ENCODE measurements at regions not wholly inside any gene's neighbourhood (a gene's known extent, or its start where the extent isn't known, plus 50 kb on each side); places are given as distances from the start of the nearest gene placed in this dataset.

DNA sequence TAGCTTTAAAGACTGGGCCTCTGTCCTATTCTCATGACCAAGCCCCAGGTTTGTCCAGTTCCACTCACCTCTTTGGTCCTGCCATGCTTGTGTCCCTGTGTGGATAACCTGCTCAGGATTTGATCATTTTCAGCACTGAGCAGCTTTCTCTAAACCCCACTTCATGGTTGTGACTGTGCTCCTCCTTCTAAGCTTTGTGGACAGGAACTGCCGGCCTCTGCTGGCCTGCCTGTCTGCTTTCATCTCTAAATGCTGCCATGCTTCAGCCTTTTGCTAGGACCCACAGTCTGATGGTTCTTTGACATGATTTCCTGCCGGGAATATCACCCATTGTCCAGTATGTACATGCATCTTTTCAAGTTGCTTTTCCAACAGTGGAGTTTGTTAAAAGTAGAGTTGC lies 53.9 kb upstream of the STXBP6 start:
- intact Hi-C loops (cut with DNase I; ENCODE audit: low total_unique reads): no loop called here
- TF ChIP-seq, protein P1, sequence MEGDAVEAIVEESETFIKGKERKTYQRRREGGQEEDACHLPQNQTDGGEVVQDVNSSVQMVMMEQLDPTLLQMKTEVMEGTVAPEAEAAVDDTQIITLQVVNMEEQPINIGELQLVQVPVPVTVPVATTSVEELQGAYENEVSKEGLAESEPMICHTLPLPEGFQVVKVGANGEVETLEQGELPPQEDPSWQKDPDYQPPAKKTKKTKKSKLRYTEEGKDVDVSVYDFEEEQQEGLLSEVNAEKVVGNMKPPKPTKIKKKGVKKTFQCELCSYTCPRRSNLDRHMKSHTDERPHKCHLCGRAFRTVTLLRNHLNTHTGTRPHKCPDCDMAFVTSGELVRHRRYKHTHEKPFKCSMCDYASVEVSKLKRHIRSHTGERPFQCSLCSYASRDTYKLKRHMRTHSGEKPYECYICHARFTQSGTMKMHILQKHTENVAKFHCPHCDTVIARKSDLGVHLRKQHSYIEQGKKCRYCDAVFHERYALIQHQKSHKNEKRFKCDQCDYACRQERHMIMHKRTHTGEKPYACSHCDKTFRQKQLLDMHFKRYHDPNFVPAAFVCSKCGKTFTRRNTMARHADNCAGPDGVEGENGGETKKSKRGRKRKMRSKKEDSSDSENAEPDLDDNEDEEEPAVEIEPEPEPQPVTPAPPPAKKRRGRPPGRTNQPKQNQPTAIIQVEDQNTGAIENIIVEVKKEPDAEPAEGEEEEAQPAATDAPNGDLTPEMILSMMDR (IDR thresholded peaks at IDR 0.05): no peak
- no peak for TF ChIP-seq POLR2A (IDR thresholded peaks at IDR 0.05)
- no peak for DNase-seq (ENCODE audit: low spot score in 2 of 2)
- WGBS, 2 donors: 76 to 78% methylated on average over 2 of the region's 2 CpGs
- no peak overlapping the region for H3K4me3 ChIP-seq (ENCODE audit: low read depth, poor library complexity, severe bottlenecking)

DNA sequence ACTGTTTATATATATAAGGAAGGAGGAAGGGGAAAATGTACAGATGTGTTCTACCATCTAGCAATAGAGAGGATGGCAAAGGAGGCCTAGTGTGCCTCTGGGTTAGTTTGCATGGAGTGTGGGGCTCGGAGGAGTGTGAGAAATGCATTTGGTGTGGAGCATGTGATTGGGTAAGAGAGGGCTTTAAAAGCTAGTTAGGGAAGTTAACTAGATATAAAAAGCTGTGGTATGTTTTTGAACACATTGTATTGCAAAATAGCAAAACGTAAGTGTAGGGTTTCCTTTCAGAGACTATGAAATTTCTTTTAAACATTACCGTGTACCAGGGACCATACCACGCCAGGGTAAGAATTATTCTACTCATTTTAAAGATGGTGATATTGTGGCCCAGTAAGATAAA lies 53.3 kb upstream of the STXBP6 start:
- intact Hi-C loops (cut with DNase I; ENCODE audit: low total_unique reads): no loop called here
- TF ChIP-seq, protein P1 (IDR thresholded peaks at IDR 0.05): no peak
- TF ChIP-seq POLR2A (IDR thresholded peaks at IDR 0.05): no peak
- no peak for DNase-seq (ENCODE audit: low spot score in 2 of 2)
- no peak overlapping the region for H3K4me3 ChIP-seq (ENCODE audit: low read depth, poor library complexity, severe bottlenecking)
- 88 to 89% methylated on average over 4 of the region's 4 CpGs for WGBS, 2 donors

DNA sequence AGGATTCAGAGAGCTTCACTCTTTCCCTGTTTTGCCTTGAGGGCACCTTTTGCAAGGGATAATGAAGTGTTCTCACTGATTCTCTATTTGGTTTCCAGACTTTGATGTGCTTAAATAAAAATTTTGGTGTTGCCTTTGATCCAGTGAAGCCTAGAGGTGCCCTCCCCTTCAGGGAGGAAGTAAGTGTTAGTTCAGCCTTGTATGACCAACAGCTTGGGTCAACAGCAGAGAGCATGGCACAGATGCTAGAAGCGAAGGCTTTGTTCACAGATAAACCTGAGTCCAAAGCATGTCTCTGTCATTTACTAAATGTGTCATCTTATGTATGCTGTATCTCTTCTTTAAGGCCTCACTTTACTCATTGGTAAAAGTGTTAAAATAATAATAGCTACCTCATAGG lies 52.8 kb upstream of the STXBP6 start:
- intact Hi-C loops (cut with DNase I; ENCODE audit: low total_unique reads): no loop called here
- H3K4me3 ChIP-seq (ENCODE audit: low read depth, poor library complexity, severe bottlenecking): no peak overlapping the region
- no peak for TF ChIP-seq POLR2A (IDR thresholded peaks at IDR 0.05)
- TF ChIP-seq, protein P1 (IDR thresholded peaks at IDR 0.05): no peak
- DNase-seq (ENCODE audit: low spot score in 2 of 2): no peak
- 84 to 100% methylated on average over 1 of the region's 1 CpG for WGBS, 2 donors

DNA sequence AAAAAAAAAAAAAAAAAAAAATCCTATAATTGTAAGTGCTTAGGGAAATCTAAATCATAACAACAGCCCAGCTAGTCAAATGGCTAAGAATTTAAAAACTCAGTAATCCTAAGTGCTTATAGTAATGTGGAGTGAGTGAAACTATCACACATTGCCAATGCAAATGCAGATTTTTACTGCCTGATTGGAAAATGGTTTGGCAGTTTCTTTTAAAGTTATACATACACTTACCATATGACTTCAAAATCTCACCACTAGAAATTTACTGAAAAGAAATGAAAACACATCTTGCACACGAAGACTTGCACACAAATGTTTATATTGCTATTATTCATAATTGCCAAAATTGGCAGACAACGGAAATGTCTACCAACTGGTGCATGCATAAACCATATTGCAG lies 51.3 kb upstream of the STXBP6 start:
- 62 to 66% methylated on average over 2 of the region's 2 CpGs for WGBS, 2 donors
- intact Hi-C loops (cut with DNase I; ENCODE audit: low total_unique reads): no loop called here
- no peak for TF ChIP-seq POLR2A (IDR thresholded peaks at IDR 0.05)
- TF ChIP-seq, protein P1 (IDR thresholded peaks at IDR 0.05): no peak
- no peak overlapping the region for H3K4me3 ChIP-seq (ENCODE audit: low read depth, poor library complexity, severe bottlenecking)
- no peak for DNase-seq (ENCODE audit: low spot score in 2 of 2)

Data from lower leg skin (tissue), 4 donors.